ENCODE measurements at regions not wholly inside any gene's neighbourhood (a gene's known extent, or its start where the extent isn't known, plus 50 kb on each side); places are given as distances from the start of the nearest gene placed in this dataset.

DNA sequence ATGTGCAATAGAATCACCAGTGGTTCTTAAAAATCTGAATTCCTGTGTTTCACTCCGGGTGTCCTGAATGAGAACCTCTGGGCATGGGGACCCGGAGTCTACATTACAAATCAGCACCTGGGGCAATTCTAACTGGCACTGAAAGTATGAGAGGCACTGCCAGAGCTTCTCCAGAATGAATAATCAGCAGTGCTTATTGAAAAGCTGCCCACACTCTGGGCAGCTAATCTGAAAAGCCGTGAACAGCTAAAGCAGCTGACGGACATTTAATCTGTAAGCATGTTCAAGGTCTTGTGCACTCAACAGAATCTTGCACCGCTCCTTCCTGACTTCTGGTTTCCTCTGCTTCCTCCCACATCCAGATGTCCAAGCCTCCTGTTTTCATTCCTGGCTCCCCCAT is 113.3 kb upstream of the KIF5B start:
- DNase-seq: no peak

DNA sequence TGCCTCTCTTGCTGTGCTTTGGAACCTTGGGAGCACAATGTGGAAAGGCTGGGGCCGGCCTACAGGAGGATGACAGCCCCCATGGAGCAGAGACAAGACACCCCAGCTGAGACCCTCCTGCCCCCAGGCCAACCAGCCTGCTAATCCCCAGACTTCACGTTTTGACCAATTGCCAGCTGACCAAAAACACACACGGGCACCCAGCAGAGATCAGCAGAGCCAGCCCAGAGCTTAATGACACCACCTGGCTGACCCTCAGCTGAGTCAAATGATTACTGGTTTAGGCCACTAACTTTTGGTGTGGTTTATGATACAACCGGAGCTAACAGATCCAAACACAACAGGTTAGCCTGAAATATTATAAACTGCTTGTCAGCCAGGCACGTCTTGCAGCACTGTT is 111.2 kb upstream of the KIF5B start:
- no peak for DNase-seq

DNA sequence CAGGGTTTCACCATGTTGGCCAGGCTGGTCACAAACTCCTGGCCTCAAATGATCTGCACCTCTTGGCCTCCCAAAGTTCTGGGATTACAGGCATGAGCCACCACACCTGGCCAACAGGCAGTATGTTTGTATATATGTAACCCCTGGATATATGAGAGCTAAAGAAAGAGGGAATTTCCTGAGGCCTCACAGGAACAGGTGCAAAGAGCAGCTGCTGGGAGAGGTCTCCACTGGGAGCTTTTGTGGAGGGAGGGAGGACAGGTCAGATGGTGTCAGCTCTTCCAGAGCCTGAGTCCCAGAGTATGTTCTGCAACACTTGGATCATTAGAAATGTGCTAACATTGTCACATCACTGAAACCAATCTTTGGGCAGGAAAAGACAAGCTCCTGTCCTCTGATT is 110.1 kb upstream of the KIF5B start:
- DNase-seq: no peak

DNA sequence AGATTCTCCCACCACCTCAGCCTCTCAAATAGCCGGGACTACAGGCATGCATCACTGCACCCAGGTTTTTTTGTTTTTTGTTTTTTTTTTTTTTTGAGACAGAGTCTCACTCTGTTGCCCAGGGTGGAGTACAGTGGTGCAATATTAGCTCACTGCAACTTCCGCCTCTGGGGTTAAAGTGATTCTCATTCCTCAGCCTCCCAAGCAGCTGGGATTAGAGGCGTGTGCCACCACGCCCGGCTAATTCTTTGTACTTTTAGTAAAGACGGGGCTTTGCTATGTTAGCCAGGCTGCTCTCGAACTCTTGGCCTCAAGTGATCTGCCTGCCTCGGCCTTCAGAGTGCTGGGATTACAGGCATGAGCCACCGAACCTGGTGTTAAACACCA is 107.5 kb upstream of the KIF5B start:
- DNase-seq: no peak

DNA sequence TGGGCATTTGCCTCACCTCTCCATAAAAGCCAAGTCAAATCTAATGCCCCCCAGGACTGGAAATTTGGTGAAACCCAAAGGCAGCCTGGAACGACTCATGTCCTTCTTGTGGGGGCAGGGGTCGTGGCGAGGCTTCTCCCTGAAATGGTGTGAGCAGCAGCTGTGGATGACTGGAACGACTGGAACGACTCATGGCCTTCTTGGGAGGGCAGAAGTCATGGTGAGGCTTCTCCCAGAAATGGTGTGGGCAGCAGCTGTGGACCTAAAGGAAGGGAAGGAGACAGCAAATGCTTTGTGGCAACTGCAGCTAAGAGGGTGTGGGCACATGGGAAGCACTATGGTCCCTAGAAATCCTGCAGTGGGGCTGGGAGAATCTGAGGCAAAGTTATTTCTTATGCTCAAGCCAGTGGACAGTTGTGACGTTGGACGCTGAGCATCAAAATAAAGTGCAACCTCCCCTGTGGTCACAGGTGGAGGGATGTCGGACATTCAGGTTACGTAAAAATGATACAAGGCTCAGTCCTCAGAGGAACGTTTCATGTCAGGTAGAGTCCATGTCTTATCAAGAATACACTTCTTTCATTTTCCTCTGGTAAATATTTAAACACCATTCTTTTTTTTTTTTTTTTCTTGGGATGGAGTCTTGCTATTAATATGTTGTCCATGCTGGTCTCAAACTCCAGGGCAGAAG is 107.0 kb upstream of the KIF5B start:
- DNase-seq: no peak

DNA sequence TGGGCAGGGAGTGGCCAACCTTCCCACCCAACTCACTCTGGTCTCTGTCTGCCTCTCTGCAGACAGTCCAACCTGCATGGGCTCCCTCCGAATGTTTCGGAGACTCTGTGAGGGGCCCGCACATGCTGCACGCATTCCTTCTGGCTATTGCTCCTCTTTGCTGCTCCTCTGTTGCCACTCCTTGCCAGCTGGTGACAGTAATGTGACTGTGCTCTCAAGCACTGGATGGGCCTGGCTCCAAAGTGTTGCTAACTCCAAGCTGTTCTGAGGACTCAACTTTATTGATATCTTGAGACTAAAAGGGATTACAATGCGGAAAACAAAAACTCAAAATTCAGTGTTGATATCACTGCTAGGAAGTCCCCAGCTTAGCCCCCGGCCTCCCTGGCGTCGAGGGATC is 105.4 kb upstream of the KIF5B start:
- no peak for DNase-seq

DNA sequence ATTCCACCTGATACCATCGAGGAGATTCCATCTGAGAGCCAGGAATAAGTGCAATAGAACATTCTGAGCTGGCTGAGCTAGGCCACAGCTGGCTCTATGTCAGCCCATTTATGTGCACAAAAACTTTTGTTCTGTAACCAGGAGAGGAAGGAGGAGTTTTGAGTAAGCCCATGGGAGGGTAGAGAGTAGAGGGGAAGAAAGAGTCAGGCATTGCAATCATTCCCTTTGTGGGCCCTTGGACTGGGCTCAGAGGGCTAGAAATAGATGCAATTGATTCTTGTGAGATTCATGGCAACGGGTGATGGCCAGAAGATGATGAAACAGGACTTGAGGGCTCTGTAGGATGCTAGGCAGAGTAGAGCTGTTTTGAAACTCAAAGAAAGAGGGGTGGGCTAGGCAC is 104.6 kb upstream of the KIF5B start:
- no peak for DNase-seq

DNA sequence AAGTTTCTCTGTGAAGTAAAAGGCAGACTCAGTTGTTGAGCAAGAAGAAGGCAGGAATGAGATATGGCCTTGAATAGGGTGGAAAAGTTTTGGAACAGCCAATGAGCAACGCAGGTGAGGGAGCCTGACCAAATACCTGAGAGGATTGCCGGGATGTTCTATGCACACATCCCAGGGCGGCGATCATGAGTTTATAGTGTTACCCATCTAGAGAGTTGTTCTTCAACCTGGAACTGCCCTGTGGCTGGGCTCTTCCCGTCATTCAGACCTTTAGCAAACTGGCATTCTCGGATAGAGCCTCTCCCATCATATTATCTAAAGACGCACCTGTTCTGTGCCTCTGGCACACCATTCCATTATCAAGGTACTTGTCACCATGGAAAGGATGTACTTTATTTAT is 103.0 kb upstream of the KIF5B start:
- no peak for DNase-seq

DNA sequence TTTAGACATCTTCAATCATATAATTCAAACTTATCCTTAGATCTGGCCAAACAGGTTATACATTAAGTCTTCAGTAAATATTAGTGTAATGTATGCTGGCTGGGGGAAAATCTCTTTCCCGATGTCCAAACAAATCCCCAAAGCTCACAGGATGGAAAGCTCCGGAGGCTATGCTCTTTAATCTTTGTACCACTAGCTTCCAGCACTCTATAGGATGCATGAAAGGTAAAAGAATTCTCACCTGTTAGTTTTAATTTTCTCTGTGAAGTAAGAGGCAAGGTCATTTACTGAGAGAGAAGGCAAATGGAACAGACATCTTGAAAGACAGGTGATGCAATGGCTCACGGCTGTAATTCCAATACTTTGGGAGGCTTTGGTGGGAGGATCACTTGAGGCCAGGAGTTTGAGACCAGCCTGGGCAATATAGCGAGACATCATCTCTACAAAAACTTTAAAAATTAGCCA is 99.8 kb upstream of the KIF5B start:
- DNase-seq: no peak

DNA sequence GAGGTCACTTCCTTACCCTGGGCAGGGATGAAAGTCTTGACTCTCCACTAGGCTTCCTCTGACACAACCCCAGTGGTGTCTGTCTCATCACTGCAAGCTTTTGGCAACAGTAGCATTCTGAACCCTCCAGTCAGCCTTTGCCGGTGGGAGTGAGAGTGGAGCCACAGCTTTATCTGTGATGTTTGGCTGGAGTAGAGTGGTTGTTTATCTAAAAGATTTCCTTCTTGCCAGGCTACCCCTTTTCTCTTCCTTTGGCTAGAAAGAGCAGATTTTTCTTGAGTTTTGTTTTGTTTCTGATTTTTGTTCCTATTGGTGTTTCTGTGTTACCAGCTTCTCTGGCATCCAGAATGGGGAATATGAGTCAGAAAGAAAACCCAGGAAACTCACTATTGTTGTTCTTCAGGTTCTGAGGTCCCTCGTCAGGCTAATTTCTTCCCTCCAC is 98.9 kb upstream of the KIF5B start:
- DNase-seq: no peak

DNA sequence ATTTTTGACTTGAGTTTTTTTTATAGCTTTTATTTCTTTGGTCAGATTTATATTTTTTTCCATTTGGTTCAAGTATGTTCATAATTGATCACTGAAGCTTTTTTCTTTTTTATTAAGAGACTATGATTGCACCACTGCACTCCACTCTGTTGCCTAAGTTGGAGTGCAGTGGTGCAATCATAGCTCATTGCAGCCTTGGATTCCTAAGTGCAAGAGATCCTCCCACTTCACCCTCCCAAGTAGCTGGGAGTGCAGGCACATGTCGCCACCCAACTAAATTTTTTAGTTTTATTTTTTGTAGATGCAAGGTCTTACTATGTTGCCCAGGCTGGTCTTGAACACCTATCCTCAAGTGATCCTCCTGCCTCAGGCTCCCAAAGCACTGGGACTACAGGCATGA is 97.7 kb upstream of the KIF5B start:
- no peak for DNase-seq

DNA sequence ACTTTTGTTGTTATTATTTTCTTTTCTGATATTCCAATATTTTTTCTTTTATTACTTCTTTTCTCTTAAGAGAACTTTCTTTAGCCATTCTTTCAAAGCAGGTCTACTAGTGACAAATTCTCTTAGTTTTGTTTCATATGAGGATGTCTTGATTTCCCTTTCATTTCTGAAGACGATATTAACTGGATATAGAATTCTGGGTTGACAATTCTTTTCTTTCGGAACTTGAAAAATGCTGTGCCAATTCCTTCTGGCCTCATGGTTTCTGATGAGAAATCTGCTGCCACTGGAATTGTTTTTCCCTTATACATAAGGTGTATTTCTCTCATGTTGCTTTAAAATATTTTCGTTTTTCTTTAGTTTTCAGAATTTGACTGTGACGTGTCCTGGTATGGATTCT is 97.0 kb upstream of the KIF5B start:
- no peak for DNase-seq

DNA sequence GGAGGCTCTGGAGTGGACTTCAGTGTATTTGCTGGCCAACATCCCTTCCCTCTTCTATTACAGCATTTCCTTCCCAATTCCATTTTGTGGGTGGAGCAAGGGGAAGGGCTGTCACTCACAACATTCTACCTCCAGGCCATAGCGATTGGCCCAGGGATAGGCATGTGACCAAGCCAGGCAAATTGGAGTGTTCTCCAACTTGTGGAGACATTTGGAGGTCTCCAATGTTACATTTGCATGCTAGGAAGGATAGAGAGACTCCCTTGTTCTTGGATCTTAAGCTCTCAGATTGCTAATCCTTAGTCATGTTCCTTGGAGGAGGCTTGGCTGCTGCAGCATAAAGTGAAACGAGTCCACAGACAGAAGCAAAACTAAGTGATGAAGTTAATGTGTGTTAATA is 95.6 kb upstream of the KIF5B start:
- DNase-seq: no peak

DNA sequence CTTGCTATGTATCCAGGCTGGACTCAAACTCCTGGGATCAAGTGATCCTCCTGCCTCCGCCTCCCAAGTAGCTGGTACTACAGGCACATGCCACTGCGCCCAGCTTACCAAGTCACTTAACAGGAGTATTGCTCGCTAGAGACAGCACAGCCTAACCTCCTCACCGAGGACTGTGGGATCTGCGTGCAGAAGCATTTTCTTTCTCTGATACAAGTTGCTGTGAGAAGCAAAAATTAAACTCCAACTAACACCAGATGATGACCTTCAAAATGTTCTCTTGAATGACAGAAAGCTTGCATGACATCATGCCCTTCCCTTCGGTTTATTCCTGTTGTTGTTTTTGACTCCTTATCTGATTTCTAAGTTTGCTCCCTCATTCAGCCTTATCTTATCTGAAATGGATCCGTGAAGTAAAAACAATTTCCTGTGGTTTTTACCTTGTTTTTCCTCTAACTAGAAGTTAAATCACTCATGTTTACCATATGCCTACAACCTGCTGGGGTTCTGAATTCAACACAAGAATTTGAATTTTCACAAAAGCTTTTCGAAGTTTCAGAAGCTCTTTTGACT is 94.4 kb upstream of the KIF5B start:
- peak in 1 of 5 donors; percentile 80 for DNase-seq

DNA sequence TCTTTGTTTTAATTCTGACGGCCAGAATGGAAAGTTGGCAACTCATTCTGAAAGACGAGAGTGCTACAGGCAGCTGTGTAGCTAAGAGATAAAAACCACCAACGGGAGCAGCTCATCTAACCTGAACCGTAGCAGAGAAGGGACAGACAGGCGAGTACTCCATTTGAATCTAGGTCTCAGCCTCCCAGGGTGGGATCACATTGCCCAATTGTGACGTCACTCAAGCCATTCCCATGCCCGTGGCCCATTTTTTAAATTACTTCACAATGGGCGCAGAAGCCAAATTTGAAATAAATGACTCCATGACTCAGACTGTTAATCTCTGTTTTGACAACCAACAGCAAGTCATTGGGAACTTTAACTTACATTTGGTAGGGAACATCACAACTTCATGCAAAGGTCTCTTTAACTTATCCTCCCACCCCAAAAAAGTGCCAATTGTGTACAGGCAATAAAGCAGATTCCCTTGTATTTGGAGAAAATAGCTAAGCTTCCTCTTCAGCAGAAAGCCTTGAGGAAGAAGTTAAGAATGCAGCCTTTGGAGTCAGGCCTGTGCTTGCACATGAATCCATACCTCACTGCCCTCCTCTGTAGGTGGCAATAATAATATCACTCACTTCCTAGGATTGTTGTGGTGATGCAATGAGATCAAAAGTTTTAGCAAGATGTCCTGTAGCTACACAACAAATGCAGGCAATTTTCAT is 93.2 kb upstream of the KIF5B start:
- peak in 1 of 5 donors; percentile 80 for DNase-seq

DNA sequence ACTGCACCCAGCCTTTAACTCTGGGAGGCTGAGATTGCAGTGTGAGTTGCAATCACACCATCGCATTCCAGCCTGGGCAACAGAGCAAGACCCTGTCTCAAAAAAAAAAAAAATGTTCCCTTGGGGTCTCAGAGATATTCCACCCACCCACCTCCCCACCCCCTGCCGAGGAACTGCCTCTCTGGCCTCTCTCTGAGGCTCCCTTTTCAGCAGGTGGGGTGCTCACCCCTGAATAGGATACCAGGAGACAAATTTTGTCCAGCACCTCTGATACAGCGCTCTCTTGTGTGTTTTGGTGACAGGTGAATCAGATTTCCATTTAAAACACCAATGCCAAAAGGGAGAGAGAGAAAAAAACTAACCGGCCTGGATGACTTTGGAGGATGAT is 92.6 kb upstream of the KIF5B start:
- DNase-seq: no peak

DNA sequence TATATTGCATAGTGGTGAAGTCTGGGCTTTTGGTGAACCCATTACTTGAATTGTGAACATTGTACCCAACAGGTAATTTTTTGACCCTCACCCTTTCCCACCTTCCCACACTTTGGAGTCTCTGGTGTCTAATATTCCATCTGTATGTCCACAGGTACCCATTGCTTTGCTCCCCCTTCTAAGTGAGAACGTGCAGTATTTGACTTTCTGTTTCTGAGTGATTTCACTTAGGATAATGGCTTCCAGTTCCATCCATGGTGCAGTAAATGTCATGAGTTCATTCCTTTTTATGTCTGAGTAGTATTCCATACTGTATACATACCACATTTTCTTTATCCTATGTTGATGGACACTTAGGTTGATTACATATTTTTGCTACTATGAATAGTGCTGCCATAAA is 91.5 kb upstream of the KIF5B start:
- DNase-seq: no peak

DNA sequence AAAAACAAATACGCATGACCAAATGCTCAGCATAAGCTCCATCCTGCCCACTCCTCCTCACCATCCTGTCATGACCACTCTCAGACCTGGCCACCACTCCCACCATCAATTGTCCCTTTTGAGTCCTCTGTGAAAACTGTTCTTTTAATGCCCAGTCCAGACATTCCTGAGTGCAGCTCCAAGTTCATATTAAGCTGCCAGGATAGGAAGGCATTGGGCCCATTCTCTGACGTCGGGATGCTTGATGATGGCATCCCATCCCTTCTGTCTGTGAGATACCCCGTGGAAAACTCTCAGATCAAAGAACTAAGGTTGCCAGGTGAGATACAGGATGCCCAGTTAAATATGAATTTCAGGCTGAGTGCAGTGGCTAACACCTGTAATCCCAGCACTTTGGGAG is 89.9 kb upstream of the KIF5B start:
- no peak for DNase-seq

DNA sequence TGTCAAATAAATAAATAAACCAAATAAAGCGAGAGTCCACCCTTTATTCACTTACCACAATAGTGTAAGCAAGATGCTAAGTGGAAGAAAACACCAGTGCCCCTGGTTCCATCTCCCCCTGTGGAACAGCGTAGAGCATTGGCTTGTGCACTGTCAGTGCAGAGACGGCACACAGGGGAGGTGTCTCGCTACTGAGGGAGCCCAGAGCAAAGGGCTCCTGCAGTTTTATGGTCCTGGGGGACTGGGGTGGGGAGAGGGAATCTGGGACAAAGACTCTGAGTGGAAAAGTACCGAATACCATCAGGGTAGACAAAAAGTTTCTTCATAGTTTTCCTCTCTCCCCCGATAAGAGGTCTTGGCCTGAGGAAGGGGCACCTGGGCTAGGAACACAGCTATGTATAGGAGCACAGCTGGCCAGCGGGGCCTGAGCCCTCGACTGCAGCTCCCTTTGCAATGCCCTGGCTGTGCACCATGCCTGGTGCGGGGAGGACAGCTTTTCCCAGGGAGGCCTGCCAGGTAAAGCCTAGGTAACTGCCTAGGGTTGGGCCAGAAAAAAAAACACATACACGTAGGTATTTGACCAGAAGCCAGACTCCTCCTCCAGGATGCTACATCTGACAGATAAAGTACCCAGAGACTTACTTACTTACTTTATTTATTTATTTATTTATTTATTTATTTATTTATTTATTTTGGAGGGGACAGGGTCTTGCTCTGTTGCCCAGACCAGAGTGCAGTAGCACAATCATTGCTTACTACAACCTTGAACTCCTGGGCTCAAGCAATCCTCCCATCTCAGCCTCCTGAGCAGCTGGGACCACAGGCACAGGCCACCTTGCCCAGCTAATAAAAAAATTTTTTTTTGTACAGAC is 88.8 kb upstream of the KIF5B start:
- no peak for DNase-seq

DNA sequence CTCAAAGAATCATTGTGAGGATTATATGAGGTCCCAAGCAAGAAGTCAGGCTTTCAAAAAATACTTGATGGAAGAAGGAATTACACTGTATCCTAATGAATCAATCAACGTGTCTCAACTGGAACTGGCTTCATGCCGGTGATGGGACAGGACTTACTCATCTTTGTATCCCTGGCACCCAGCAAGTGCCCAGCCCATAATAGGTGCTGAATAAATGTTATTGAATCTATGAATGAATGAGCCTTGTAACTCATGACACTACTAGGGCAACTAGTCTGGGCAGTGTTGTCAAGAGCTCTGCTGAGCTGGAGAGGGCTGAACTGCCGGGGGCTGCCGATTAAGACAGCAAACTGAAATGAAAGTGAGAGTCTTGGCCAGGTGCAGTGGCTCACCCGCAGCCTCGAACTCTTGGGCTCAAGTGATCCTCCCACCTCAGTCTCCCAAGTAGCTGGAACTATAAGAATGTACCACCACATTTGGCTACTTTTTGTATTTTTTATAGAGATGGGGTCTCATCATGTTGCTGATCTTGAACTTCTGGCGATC is 87.2 kb upstream of the KIF5B start:
- DNase-seq: no peak

DNA sequence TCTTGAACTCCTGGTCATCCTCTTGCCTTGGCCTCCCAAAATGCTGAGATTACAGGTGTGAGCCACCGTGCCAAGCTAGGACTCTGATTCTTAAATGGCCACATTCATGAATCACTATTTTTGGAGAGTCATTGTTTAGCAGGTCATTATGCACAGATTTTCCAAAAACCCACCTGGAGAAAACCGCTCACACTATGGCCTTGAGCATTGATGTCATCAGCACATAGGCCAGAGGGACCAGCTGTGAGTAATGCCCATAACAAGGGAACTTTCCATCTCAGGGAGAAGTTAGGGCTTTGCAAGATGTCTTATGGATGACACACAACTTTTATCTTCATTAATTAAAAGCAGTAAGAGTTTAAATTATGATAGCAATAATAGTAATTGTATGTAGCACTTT is 86.4 kb upstream of the KIF5B start:
- no peak for DNase-seq

DNA sequence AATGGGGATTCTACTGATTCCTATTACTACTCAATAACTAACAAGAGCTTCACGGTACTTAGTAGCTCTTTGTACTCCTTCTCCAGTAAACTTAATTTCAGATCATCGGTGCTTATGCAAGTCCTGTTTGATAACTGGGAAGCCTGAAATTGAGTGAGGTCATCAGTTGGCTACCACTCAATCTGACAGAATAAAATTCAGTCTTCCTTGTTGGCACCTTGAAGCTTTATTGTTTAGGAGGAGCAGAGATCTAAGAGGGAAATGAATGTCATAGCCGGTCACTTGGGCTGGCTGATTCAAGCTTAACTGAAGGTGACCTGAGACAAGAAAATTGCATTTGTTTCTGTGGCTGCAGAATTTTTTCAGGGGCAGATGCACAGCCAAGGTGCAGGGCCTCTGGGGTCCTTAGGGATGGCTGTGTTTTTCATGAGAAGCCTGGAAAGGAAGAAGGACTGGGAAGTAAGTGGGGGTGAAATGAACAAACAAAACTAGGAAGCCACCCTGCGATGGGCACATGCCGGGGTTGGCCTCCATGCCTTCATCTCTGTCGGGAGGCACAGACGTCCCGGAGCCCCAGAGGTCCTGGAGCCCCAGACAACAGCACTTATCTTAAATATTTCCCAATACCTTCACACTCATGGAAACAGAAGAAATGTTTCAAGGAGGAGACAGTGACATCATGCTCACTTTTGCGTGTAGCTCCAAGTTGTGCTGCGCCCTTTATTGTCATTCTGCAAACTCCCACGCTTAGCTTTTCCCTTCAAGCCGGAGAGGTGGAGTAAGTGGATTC is 85.0 kb upstream of the KIF5B start:
- DNase-seq: no peak

Data from T-helper 1 cell (primary cell).